HG03378 (cell line): ENCODE measurements at regions not wholly inside any gene's neighbourhood (a gene's known extent, or its start where the extent isn't known, plus 50 kb on each side); places are given as distances from the start of the nearest gene placed in this dataset.

Experiments used
- ATAC-seq: cut with Tn5 transposase; IDR thresholded peaks from one replicate; pipeline ENCODE4 v1.9.1; 2021; ENCODE audit warnings: mild to moderate bottlenecking, moderate library complexity; ENCODE audit not compliant: unreplicated experiment

GRCh38 chr9:86765746-86766430 is 181.4 kb downstream of the GAS1 start:
- ATAC-seq, result no peak

- ATAC-seq, result no peak
These were observed 182.5 kb downstream of the GAS1 start for GRCh38 chr9:86764671-86765343.

GRCh38 chr9:86764221-86764624 is 183.1 kb downstream of the GAS1 start:
- ATAC-seq, result no peak

DNA sequence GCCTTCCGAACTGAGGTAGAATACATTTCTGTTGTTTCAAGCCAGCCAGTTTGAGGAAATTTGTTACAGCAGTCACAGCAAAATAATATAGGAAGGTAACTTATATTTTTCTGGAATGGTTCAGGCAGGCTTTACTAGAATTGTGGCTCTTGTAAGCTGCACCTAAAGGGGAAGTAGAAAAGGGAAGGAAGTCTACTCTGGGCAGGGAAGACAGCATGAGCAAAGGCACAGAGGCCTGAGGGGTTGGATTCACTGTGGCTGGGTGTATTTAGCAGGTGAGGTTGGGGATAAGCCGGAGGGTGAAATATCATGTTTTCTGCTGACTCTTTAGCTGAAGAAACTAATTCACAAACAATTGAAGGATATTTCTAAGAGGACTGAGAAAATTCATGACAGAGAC is 183.5 kb downstream of the GAS1 start:
- ATAC-seq, result no peak

GRCh38 chr9:86757382-86757720 is 190.0 kb downstream of the GAS1 start:
- ATAC-seq, result no peak

GRCh38 chr9:86756576-86757381 is 190.5 kb downstream of the GAS1 start:
- no peak for ATAC-seq

DNA sequence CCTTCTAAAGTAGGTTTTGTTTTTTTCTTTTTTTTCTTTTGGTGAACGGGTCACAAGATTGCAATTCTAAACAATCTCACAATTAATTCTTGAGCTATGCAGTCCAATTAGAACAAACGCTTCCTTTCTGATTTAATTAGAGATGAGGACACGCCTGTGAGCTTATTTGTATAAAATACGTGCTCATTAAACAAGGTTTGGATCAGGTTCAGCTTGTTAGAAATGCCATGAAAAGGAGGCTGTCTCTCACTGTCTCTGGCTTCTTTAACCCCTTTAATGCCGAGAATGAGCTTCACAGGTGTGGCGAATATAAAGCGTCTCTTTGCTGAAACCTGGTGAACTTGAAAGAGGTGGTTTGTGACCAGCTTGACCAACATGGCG is 191.8 kb downstream of the GAS1 start:
- ATAC-seq, result no peak

DNA sequence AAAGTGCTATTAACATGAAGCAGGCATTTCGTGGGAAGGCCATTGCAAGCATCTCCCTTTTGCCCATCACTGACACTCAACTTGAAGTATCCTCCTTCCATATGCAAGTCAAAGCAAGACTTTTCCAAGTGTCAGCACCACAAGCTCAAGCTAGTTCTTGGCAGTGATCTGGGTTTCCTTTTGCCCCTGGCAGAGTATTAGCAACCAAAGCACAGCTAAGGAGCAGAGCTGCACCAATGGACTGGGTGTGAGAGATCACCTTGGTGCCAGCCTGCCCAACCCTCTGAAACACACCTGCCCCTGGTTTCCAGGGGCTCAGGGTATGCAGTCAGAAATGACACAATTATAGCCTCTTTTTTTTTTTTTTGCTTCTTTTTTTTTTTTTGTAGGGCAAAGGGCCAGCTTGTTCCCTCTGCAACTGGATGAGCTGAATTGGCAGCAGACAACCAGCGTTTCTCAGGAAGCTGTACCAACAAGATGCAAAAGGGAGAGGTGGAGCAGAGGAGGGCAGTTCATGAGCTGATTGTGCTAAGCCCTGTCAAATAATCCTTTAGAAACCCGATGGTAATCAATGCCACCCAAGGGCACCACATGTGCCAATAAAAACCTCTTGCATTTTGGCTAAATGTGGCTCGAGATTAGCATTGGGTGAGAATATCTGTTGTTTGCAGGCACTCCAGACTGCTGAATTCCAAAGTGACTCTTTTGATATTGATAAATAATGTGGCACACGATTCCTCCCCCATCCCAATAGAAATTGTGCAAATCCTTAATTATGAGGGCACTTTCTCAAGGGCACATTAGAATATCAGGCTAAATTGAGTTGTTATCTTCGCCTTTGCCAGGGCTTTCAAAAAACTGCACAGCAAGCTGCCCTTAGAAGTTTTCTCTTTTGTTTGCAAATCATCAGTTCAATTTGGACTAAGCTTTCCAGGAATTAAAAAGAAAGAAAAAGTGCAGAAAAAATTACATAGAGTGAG is 192.4 kb downstream of the GAS1 start:
- no peak for ATAC-seq

DNA sequence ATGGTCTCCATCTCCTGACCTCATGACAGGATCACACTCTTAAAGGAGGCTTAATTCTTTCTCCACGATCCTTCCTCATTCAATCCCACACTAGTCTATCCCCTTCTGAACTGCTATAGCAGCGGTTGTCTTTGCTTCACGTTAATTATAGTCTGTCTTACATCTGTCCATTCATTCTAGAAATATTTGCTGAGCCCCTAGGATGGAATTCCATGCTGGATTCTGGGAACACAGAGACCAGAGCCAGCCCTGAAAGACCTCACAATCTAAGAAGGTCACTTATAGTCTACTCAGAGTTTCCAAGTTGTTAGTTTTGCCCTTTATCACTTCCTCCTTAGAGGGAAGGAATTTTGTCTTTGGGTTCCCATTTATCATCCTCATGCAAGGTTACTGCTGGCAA is 193.5 kb downstream of the GAS1 start:
- no peak for ATAC-seq

GRCh38 chr9:86752733-86753132 is 194.6 kb downstream of the GAS1 start:
- no peak for ATAC-seq

- no peak for ATAC-seq
These were observed 195.3 kb downstream of the GAS1 start for GRCh38 chr9:86751956-86752355.

- ATAC-seq, result no peak
These were observed 196.1 kb downstream of the GAS1 start for GRCh38 chr9:86751207-86751606.

GRCh38 chr9:86749894-86750255 is 197.4 kb downstream of the GAS1 start:
- no peak for ATAC-seq

DNA sequence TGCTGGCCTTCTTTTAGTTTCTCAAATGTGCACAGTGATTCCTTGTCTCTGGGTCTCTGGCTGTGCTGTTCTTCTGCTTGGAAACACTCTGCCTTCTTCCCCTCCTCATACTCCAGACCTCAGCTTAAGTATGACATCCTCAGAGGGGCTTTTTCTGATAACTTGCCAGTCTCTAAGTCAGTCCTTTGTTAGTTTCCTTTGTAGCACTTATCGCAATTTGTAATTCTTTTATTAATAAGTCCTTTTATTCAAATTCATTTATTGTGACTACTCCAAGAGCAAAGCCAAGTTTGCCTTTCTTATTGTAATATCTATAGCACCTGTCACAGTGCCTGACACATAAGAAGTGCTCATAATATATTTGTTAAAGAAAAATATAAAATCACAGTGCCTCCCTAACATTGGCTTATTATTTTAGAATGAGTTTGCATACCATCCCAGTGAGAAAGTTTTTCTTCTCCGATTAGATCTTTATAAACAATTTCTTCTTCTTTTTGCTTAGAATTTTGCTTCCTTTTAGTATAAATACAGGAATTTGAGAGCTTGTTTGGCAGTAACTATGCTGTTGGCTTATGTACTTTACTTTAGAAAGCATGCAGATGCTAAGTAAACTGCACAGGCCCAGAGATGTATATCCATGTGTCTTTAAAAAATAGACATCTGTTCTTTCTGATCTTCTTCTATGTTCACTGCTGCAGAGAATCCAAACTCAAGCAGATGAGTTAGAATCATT is 198.0 kb downstream of the GAS1 start:
- no peak for ATAC-seq

DNA sequence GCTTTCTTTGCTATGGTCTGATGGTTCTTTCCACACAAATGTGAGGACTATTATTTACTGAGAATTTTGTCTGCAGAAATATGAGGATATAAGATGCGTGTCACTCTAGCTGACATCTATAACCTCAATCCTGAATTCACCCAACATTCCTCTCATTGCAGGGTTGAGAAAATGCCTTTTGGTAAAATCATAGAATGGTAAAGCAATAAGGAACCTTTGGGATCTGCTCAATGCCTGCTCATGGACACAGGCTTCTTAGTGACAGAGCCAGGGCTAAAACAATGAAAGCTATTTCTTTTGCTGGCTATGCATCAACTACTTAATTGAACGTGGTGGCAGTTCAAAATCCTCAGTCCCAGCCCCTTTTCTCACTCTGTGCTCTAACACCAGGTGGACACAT is 199.6 kb downstream of the GAS1 start:
- no peak for ATAC-seq

DNA sequence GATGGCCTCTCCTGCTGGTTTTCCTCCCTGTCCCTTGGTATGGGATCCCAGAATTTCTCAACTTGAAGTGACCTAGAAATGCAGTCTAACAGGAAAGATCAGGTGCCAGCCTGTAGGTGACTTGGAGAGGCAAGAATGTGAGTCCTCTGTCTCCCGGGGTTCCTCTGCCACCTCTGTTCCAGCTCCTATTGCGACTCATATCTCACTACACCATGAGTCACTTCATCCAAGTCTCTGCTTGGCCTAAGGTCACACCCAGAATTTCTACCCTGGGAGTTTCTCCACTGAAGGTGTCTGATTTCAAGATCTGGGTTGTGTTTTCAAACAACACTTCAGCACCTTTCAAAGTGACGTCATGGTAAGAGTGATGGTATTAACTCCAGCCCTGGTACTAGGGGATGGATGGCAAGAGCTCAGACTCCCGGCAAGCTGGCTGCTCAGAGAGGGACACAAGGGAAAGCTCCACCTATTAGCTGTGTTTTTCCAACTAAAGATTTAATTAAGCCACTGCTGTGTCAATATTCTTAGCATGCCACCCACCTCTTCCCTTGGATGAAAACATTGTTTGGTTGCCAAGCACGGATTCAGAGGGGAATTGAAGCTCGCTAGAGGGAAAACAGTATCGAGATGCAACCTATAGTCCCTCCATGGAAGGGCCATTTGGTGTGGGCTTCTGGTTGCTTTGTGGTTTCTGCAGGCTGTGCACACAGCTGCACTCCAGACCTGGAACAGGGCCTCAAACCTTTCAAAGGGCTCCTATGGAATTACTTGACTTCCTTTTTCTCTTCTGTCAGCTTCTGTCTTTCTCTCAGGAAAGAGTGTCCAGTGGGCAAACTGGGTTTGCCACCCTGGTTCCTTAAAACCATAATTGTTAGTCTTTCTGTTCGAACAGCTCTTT is 205.7 kb downstream of the GAS1 start:
- no peak for ATAC-seq

DNA sequence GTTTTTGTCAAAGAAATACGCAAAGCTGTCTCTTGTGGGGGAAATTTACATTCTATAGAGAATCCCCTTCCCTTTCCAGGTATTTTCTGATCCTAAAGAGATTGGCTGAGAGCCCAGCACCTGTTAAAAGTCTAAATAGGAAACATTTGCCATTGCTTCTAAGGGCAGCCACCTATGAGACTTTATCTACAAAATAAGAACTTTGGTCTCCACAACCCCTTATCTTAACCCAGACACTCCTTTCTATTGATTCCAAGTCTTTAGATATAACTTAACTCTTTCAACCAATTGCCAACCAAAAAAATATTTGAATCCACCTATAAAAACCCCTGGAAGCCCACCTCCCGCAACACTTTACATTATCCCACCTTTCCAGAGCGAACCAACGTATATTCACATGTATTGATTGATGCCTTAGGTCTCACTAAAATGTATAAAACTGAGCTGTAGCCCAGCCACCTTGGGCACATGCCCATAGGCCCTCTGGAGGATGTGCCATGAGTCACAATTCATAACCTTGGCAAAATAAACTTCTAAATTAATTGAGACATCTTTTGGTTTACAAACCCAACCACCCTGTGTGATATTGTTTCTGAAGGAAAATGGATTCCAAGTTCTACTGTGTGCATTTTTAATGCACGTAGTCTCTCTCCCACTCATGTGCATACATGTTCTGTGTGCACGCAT is 211.4 kb downstream of the GAS1 start:
- no peak for ATAC-seq

DNA sequence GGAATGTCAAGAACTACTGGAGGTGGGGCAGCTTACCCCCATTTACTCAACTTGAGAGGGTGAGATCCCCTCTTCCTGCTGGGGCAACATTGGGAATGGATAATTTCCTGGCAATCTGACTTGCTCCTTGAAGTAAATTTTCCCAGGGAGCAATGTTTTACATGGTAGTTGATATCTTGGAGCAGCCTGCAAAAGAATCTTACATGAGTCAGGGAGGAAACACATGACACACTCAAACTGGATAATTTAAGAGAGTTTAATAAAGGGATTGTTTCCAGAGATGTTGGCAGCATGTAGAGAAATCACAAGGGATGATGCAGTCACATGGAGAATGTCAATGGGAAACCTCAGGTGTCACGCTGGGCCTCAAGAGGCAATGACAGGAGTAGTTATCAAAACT is 212.5 kb downstream of the GAS1 start:
- no peak for ATAC-seq

GRCh38 chr9:86733929-86734328 is 213.4 kb downstream of the GAS1 start:
- no peak for ATAC-seq
